Vagina (tissue), 2 donors: ENCODE measurements at regions not wholly inside any gene's neighbourhood (a gene's known extent, or its start where the extent isn't known, plus 50 kb on each side); places are given as distances from the start of the nearest gene placed in this dataset.

Experiments used
- POLR2A ChIP-seq, 2 donors: fragments of 450-650 bp; IDR thresholded peaks; one replicate each; pipeline ENCODE4 v1.6.1; 2017; ENCODE audit warnings: antibody characterized with exemption in 2 of 2, mild to moderate bottlenecking in 2 of 2, moderate library complexity in 2 of 2
- POLR2AphosphoS5 ChIP-seq, 2 donors: sonication (generic); formaldehyde crosslinking; IDR thresholded peaks; one replicate each; pipeline ENCODE4 v1.9.0; 2017; ENCODE audit warnings: antibody characterized with exemption in 2 of 2, mild to moderate bottlenecking in 2 of 2, low read depth in 1 of 2; ENCODE audit not compliant: insufficient read depth in 1 of 2
- TF ChIP-seq, protein P1 (sequence below), 3 experiments: fragments of 450-650 bp in 2 of 3; fragments of 200-600 bp in 1 of 3; sonication (generic) in 1 of 3; IDR thresholded peaks; one replicate each; pipeline ENCODE4 v1.5.1; 2017 to 2019; ENCODE audit warnings: antibody characterized with exemption in 3 of 3, mild to moderate bottlenecking in 2 of 3, moderate library complexity in 2 of 3

DNA sequence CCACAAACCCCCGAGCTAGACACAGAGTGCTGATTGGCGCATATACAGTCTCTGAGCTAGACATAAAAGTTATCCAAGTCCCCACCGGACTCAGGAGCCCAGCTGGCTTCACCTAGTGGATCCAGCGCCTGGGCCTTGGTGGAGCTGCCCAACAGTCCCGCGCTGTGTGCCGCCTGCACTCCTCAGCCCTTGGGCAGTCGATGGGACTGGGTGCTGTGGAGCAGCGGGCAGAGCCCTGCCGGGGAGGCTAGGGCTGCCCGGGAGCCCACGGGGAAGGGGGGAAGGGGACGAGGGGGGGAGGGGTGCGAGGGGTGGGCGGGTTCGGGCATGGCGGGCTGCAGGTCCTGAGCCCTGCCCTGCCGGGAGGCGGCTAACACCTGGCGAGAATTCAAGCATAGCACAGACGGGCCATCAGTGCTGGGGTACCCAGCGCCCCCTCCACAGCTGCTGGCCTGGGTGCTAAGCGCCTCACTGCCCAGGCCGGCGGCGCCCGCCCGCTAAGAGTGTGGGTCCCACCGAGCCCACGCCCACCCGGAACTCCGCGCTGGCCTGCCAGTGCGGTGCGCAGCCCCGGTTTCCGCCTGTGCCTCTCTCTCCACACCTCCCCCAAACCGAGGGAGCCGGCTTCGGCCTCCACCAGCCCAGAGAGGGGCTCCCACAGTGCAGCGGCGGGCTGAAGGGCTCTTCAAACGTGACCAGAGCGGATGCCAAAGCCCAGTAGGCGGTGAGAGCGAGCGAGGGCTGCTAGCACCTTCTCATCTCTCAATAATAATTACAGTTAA is 391.2 kb upstream of the NUDT12 start:
- TF ChIP-seq, protein P1, sequence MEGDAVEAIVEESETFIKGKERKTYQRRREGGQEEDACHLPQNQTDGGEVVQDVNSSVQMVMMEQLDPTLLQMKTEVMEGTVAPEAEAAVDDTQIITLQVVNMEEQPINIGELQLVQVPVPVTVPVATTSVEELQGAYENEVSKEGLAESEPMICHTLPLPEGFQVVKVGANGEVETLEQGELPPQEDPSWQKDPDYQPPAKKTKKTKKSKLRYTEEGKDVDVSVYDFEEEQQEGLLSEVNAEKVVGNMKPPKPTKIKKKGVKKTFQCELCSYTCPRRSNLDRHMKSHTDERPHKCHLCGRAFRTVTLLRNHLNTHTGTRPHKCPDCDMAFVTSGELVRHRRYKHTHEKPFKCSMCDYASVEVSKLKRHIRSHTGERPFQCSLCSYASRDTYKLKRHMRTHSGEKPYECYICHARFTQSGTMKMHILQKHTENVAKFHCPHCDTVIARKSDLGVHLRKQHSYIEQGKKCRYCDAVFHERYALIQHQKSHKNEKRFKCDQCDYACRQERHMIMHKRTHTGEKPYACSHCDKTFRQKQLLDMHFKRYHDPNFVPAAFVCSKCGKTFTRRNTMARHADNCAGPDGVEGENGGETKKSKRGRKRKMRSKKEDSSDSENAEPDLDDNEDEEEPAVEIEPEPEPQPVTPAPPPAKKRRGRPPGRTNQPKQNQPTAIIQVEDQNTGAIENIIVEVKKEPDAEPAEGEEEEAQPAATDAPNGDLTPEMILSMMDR (IDR thresholded peaks at IDR 0.05): no peak
- no peak for TF ChIP-seq POLR2A (IDR thresholded peaks at IDR 0.05)
- TF ChIP-seq POLR2AphosphoS5 (IDR thresholded peaks at IDR 0.05; ENCODE audit: insufficient read depth in 1 of 2, low read depth in 1 of 2): no peak
